ENCODE measurements at regions not wholly inside any gene's neighbourhood (a gene's known extent, or its start where the extent isn't known, plus 50 kb on each side); places are given as distances from the start of the nearest gene placed in this dataset.

DNA sequence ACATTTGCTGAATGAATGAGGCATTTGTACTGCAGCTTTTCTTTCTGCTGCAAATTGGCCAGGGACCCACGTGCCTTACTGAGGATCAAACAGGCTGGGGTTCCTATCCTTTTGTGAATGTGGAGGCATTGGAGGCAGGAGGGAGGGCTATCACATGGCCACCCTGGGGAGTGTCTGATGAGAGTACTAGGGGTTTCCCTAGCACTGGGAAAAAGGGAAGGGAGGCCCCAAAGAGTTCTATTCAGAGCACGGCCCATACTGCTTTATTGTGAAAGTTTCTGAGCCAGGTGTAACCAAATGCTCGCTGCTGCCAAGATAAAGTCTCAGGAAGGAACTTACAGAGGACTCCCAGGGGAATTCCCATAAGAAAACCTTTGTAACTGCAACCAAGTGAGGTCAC, 78.4 kb upstream of the ANO1 start:
- no peaks in the 10 kb centered on the region; a peak in 1 of 4 replicates for H3K27me3 ChIP-seq (replicated peaks in 1 of 2; ENCODE audit: control insufficient read depth in 2 of 2, insufficient read depth in 2 of 2, low read length in 1 of 2)
- no peak for ATAC-seq
- no peak overlapping the region for H3K4me3 ChIP-seq
- FAIRE-seq = no peak
- H3K4me1 ChIP-seq (ENCODE audit: control insufficient read depth, insufficient read depth, low read length) = no peaks in the 10 kb centered on the region
- ChIA-PET CTCF (no interaction called here), RAD21 (ENCODE audit: unreplicated experiment) (no interaction called here), POLR2A (no interaction called here), SMC1A (ENCODE audit: uncharacterized antibody, unreplicated experiment) (no interaction called here)
- WGBS (ENCODE audit: insufficient coverage, insufficient replicate concordance, low lambda C conversion rate, missing lambda C conversion rate) = 19% methylated on average over 3 of the region's 3 CpGs
- no TSS peak for BruUV-seq (replicated peaks)
- H3K4me2 ChIP-seq (ENCODE audit: control insufficient read depth, insufficient read depth) = no peak overlapping the region
- H4K20me1 ChIP-seq (ENCODE audit: control insufficient read depth, insufficient read depth) = no peaks in the 10 kb centered on the region
- in situ Hi-C loops (cut with MboI) = no loop called here
- intact Hi-C loops (cut with micrococcal nuclease; ENCODE audit: unreplicated experiment) = no loop called here
- no peaks in the 10 kb centered on the region for H3K79me2 ChIP-seq (ENCODE audit: control insufficient read depth, insufficient read depth, low read length)
- H3K36me3 ChIP-seq (ENCODE audit: control insufficient read depth in 2 of 2, insufficient read depth in 2 of 2, low read length in 1 of 2) = no peaks in the 10 kb centered on the region
- no peak overlapping the region for H2AFZ ChIP-seq (ENCODE audit: control insufficient read depth, low read depth, low read length)
- H3K9me3 ChIP-seq (replicated peaks; ENCODE audit: control insufficient read depth, insufficient read depth, low read length) = no peaks in the 10 kb centered on the region
- no peak for TF ChIP-seq EZH2 (IDR thresholded peaks at IDR 0.05; ENCODE audit: borderline replicate concordance, control insufficient read depth, low read depth, low read length)
- TF ChIP-seq IKZF2 (IDR thresholded peaks at IDR 0.05) = no peak
- DNase-seq (ENCODE audit: low read depth, low spot score) = no peak
- H3K9ac ChIP-seq (ENCODE audit: control insufficient read depth, insufficient read depth, low read length) = no peak overlapping the region
- H3K27ac ChIP-seq (ENCODE audit: control insufficient read depth, insufficient read depth) = no peak overlapping the region

DNA sequence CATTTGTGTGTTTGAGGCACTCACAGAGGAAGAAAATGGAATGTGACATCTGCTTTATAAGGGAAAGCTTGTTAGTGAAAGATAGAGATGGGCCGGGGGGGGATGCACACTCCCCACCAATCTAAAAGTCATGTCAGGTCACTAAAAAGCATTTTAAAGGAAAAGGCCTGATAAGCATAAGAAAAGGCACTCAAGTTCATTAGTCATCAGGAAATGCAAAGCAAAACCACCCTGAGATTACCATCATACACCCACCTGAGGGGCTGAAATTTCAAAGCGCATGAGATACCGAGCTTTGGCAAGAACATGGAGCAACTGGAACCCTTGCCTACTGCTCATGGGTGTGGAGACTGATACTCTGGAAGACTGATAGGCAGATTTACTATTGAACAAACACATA, 77.9 kb upstream of the ANO1 start:
- Histone ChIP-seq H3K9ac (ENCODE audit: control insufficient read depth, insufficient read depth, low read length) (no peak overlapping the region), H3K9me3 (replicated peaks; ENCODE audit: control insufficient read depth, insufficient read depth, low read length) (no peaks in the 10 kb centered on the region), H2AFZ (ENCODE audit: control insufficient read depth, low read depth, low read length) (no peak overlapping the region), H3K4me2 (ENCODE audit: control insufficient read depth, insufficient read depth) (no peak overlapping the region), H3K4me1 (ENCODE audit: control insufficient read depth, insufficient read depth, low read length) (no peaks in the 10 kb centered on the region), H3K4me3 (no peak overlapping the region), H3K36me3 (ENCODE audit: control insufficient read depth in 2 of 2, insufficient read depth in 2 of 2, low read length in 1 of 2) (no peaks in the 10 kb centered on the region), H4K20me1 (ENCODE audit: control insufficient read depth, insufficient read depth) (no peaks in the 10 kb centered on the region), H3K27ac (ENCODE audit: control insufficient read depth, insufficient read depth) (no peak overlapping the region), H3K27me3 (replicated peaks in 1 of 2; ENCODE audit: control insufficient read depth in 2 of 2, insufficient read depth in 2 of 2, low read length in 1 of 2) (no peaks in the 10 kb centered on the region; a peak in 1 of 4 replicates), H3K79me2 (ENCODE audit: control insufficient read depth, insufficient read depth, low read length) (no peaks in the 10 kb centered on the region)
- FAIRE-seq = no peak
- intact Hi-C loops (cut with micrococcal nuclease; ENCODE audit: unreplicated experiment) (no loop called here), in situ Hi-C loops (cut with MboI) (no loop called here)
- POLR2A ChIA-PET = no interaction called here
- SMC1A ChIA-PET (ENCODE audit: uncharacterized antibody, unreplicated experiment) = no interaction called here
- CTCF ChIA-PET = no interaction called here
- no TSS peak for BruUV-seq (replicated peaks)
- 53% methylated on average over 3 of the region's 3 CpGs for WGBS (ENCODE audit: insufficient coverage, insufficient replicate concordance, low lambda C conversion rate, missing lambda C conversion rate)
- no peak for ATAC-seq
- DNase-seq (ENCODE audit: low read depth, low spot score) = no peak
- RAD21 ChIA-PET (ENCODE audit: unreplicated experiment) = no interaction called here
- TF ChIP-seq MYC (IDR thresholded peaks at IDR 0.05; ENCODE audit: insufficient read depth, insufficient read length, insufficient replicate concordance, low read length, severe bottlenecking) = no peak
- TF ChIP-seq EED (IDR thresholded peaks at IDR 0.05; ENCODE audit: low read depth) = no peak
- TF ChIP-seq ZBTB11 (CRISPR knock-in tag; IDR thresholded peaks at IDR 0.05) = no peak
- no peak for TF ChIP-seq IRF4 (IDR thresholded peaks at IDR 0.05; ENCODE audit: low read depth, low read length)
- TF ChIP-seq ZNF592 (IDR thresholded peaks at IDR 0.05) = no peak
- no peak for TF ChIP-seq CREB1 (IDR thresholded peaks at IDR 0.05; ENCODE audit: low read depth)
- no peak for TF ChIP-seq CBX5 (IDR thresholded peaks at IDR 0.05; ENCODE audit: low read depth)
- TF ChIP-seq ELK1 (IDR thresholded peaks at IDR 0.05; ENCODE audit: low read depth, low read length) = no peak

Data from GM12878 (cell line).